NCI-H2227 (cell line): ENCODE measurements at regions not wholly inside any gene's neighbourhood (a gene's known extent, or its start where the extent isn't known, plus 50 kb on each side); places are given as distances from the start of the nearest gene placed in this dataset.
"Not testable (repeated sequence)": the region's sequence is repeated elsewhere in the genome, so short reads cannot be mapped to it uniquely, and the experiment has no call there.

Source experiments
- DNase-seq: peaks from one replicate; lab custom pipeline; 2025; ENCODE audit not compliant: unreplicated experiment; lab: John Stamatoyannopoulos, UW

GRCh38 chr12:38157933-38158401 is 158.6 kb upstream of the ALG10B start:
- DNase-seq, result no peak

DNA sequence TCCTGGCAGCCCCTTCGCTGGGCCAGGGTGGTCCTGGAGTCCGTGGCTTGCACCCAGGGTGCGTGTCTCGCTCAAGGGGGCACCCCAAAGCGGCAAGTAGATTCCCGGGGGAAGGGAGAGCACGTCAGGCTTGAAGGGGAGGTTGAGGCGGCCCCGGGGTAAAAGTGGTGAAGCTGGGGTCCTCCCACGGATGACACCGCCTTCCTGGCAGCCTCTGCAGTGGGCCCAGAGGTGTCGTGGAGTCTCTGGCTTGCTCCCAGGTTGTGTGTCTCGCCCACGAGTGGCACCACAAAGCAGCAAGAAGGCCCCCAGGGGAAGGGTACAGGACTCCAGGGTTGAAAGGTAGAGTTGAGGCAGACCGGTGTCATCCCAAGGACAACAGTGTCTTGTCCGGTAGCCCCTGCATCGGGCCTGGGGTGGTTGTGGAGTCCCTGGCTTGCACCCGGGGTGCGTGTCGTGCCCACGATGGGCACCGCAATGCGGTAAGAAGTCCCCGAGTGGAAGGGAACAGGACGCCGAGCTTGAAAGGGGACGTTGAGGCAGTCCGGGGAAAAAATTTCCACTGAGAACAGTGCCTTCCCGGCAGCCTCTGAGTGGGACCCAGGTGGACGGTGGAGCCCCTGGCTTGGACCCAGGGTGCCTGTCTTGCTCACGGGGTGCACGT is 158.0 kb upstream of the ALG10B start:
- no peak for DNase-seq

GRCh38 chr12:38159092-38159551 is 157.5 kb upstream of the ALG10B start:
- DNase-seq, result no peak

DNA sequence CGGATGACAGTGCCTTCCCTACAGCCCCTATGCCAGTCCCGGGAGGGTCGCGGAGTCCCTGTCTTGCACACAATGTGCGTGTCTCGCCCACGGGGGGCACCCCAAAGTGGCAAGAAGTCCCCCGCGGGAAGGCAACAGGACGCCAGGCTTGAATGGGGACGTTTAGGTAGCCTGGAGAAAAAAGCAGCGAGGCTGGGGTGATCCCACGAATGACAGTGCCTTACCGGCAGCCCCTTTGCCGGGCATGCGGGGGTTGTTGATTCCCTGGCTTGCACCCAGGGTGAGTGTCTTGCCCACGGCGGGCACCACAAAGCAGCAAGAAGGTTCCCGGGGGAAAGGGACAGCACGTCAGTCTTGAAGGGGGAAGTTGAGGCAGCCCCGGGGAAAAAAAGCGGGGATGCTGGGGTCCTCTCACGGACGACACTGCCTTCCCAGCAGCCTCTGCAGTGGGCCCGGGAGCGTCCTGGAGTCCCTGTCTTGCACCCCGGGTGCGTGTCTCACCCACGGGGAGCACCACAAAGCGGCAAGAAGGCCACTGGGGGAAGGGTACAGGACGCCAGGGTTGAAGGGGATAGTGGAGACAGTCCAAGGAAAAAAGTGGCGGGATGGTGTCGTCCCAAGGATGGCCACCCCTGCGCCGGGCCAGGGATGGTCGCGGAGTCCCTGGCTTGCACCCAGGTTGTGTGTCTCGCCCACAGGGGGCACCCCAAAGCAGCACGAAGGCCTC is 156.8 kb upstream of the ALG10B start:
- no peak for DNase-seq

- DNase-seq, result no peak
Measured at GRCh38 chr12:38160318-38161122, 156.1 kb upstream of the ALG10B start.

DNA sequence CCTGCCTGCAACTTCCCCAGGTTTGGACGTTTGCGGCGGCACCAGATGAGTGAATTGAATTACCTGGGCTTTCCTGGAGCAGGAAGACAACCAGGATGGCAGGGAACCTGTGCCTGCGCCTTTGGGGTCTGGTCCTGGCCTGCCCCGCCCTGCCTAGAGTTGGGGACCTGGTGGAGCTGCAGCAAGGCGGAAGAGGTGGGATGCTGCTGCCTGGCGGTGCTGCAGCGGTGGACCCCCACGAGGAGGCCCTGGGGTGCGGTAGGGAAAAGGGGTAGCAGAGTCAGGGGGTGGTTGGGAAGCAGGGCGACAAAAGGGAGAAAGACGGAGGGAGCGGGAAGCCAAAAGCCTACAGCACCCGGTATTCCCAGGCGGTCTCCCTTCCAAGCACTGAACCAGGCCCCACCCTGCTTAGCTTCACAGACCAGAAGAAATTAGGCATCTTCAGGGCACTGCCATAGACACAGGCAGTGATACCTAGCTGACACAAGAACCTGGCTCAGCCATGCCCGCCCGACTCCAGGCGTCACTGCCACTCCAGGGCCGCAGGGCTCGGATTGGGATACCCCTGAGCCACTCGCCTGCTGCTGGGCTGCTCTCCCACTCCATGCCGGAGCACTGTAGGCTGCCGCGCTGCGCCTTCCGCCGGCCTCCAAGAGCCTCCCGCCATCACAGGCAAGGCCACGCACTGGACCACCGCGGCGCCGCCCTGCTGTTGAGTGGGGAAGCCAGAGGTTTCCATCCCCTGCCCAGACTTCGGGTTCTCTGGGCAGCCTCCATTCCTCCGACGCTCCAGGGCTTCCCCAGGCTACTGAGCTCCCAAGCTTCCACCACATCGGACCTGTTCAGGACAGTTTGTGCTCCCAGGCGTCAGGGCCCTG is 155.2 kb upstream of the ALG10B start:
- DNase-seq, result no peak

- no peak for DNase-seq
Measured at GRCh38 chr12:38162013-38162412, 154.6 kb upstream of the ALG10B start.

GRCh38 chr12:38162708-38163441 is 153.7 kb upstream of the ALG10B start:
- no peak for DNase-seq

GRCh38 chr12:38163442-38163801 is 153.2 kb upstream of the ALG10B start:
- DNase-seq, result no peak

DNA sequence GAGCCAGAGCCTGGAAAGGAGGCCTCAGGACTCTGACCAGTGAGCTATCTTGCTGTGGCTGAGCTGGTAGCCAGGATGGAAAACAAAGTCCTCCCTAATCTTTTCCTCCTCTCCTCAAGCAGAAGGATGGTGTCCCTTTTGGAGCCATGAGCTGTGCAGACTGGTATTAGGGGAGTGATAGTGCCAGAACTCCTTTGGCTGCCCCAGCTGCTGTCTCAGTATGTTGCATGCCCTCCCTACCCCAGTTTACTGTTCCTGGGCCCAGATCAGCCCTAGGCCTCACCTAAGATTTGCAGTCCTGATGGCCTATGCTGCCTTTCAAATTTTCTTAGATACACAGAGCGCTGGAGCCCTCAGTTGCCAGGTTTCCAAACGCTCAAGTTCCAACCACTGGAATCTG is 150.3 kb upstream of the ALG10B start:
- DNase-seq, result no peak

DNA sequence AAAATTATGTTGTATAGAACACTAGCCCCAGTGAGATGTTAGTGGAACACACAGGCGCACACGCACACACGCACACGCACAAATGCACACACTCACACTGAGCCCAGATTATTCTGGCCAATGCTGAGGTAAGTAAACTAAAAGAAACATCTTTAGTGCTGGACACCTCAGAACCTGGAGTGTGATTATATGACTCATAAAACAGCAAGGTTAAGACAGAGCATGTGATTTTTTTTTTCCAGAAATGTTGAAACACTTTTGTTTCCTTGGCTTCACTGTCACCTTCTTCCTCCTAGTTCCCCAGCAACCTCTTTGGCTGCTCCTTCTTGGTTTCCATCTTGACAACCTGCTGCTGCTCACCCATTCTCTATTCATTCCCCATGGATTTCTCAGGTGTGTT is 141.0 kb upstream of the ALG10B start:
- DNase-seq, result no peak

- not testable (repeated sequence) for DNase-seq
Measured at GRCh38 chr12:38183617-38184016, 133.0 kb upstream of the ALG10B start.

- DNase-seq, result not testable (repeated sequence)
Measured at GRCh38 chr12:38197286-38197685, 119.3 kb upstream of the ALG10B start.

DNA sequence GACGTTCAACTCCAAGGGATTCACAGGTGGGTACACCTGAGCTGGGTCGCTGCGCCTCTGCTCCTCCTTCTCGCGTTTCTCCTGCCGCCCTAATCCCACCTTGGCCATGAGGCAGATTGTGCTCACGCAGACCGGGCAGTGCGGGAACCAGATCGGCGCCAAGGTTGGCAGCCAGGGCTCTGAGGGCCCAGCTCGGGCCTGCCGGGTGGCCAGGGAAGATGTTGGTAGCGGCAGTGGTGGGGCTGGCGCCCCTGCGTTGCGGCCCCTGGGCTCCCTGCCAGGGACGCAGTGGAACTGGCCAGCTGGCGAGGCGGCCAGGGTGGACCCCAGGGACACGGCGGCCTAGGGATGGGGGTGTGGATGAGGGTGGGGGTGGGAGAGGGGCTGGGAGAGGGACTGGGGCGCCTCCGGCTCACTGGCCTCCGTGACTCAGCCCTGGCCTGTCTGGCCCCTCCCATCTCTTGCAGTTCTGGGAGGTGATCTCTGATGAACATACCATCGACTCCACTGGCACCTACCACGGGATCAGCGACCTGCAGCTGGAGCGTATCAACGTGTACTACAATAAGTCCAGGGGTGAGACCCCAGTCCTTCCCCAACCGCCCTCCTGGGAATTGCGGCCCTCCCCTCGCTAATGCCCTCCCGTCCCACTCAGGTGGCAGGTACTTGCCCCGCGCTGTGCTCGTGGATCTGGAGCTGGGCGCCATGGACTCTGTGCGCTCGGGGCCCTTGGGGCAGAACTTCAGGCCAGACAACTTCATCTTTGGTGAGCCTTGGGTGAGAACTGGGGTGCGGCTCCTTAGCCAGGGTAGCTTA is 114.9 kb upstream of the ALG10B start:
- no peak for DNase-seq

DNA sequence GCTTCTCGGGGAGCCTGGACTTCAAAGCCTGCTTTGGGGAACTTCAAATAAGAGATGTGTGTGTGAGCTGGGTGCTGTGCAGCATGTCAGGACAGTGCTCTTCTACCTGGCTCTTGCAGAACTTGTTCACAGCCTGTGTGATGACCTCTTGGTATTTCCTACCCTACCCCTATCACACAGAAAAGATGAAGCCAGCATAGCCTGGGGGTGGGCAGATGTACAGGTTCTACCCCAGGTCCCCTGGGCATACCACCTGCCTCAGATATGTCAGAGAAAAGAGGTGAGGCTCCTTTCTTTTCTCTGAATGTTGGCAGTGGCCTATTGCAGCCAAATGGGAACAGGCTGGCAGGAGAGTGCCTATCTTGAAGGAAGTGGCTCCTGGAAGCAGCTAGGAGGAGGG is 111.7 kb upstream of the ALG10B start:
- no peak for DNase-seq

DNA sequence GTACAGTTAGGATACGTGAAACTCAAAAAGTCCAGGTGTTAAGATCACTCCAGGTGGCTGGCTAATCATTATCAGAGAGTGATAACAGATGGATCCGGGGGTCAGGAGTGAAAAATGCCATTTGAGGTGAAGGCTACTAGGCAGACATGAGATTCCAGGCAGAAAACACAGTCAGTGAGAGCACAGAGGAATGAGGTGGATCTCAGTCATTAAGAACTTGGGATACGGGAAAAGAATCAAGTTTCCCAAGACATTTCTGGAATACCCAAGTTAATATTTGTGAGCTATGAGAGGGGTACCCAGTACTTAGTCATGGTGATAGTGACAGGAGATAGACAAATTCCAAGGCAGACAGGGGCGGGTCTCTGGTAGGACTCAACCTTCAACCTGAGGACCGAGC is 94.6 kb upstream of the ALG10B start:
- no peak for DNase-seq

DNA sequence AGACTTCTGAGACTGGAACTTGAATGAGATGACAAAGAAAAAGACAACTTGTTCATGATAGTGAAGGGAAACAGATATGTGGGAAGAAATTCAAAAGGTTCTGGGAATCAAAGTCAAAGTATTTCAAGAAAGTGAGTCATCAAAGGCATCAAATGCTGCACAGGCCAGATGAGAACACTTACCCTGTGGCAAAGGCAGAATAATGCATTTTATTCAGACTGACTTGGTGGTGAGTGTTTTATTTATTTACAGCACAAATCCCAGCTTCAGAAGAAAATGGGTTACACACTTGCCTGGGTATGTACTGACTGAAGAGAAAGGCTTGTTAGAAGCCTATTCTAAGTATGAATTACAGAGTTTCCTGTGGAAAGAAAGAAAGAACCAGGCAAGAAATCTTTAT is 78.2 kb upstream of the ALG10B start:
- not testable (repeated sequence) for DNase-seq

GRCh38 chr12:38253778-38254177 is 62.8 kb upstream of the ALG10B start:
- DNase-seq, result no peak

DNA sequence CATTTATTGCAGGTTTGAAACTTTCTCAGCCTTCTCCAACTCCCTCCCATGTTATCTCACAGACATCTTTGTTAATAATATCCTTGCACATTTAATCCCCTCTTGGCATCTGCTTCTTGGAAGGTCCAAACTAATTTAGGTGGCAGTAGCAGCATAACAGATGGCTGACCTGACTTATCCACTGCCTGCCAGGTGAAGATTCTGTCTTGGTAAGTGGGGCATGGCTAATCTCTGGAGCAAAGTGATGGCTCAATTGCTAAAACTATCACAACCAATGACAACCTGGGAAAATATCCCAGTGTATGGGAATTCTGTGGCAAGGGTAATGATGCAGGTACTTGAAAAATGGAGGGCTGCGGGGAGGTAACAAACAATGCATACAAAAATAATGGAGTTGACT is 58.2 kb upstream of the ALG10B start:
- DNase-seq, result no peak
